GM21717 (cell line): ENCODE measurements at regions not wholly inside any gene's neighbourhood (a gene's known extent, or its start where the extent isn't known, plus 50 kb on each side); places are given as distances from the start of the nearest gene placed in this dataset.
"Not testable (repeated sequence)": the region's sequence is repeated elsewhere in the genome, so short reads cannot be mapped to it uniquely, and the experiment has no call there.

ENCODE experiments used
- ATAC-seq: cut with Tn5 transposase; IDR thresholded peaks from one replicate; pipeline ENCODE4 v1.9.1; 2021; ENCODE audit warnings: mild to moderate bottlenecking, moderate library complexity; ENCODE audit not compliant: unreplicated experiment

- no peak for ATAC-seq
These were observed 1084.2 kb upstream of the COX7C start for GRCh38 chr5:85533341-85534047.

- no peak for ATAC-seq
These were observed 1079.4 kb upstream of the COX7C start for GRCh38 chr5:85538362-85538761.

GRCh38 chr5:85545129-85545528 is 1072.6 kb upstream of the COX7C start:
- ATAC-seq: no peak

GRCh38 chr5:85549229-85549628 is 1068.5 kb upstream of the COX7C start:
- no peak for ATAC-seq

GRCh38 chr5:85549836-85550599 is 1067.7 kb upstream of the COX7C start:
- no peak for ATAC-seq

GRCh38 chr5:85556464-85556863 is 1061.3 kb upstream of the COX7C start:
- no peak for ATAC-seq

GRCh38 chr5:85576666-85577065 is 1041.1 kb upstream of the COX7C start:
- no peak for ATAC-seq

- not testable (repeated sequence) for ATAC-seq
These were observed 1029.9 kb upstream of the COX7C start for GRCh38 chr5:85587806-85588205.

- not testable (repeated sequence) for ATAC-seq
These were observed 1029.5 kb upstream of the COX7C start for GRCh38 chr5:85588268-85588667.

GRCh38 chr5:85590764-85591163 is 1027.0 kb upstream of the COX7C start:
- no peak for ATAC-seq

GRCh38 chr5:85591311-85591710 is 1026.4 kb upstream of the COX7C start:
- no peak for ATAC-seq

GRCh38 chr5:85602843-85603242 is 1014.9 kb upstream of the COX7C start:
- ATAC-seq: no peak

GRCh38 chr5:85604378-85604777 is 1013.4 kb upstream of the COX7C start:
- no peak for ATAC-seq

GRCh38 chr5:85604786-85605185 is 1013.0 kb upstream of the COX7C start:
- no peak for ATAC-seq

GRCh38 chr5:85605381-85605780 is 1012.4 kb upstream of the COX7C start:
- no peak for ATAC-seq

- no peak for ATAC-seq
These were observed 1003.3 kb upstream of the COX7C start for GRCh38 chr5:85614489-85614888.

GRCh38 chr5:85621668-85622067 is 996.1 kb upstream of the COX7C start:
- ATAC-seq: no peak

- no peak for ATAC-seq
These were observed 989.6 kb upstream of the COX7C start for GRCh38 chr5:85628153-85628552.

GRCh38 chr5:85638495-85639125 is 979.1 kb upstream of the COX7C start:
- not testable (repeated sequence) for ATAC-seq

GRCh38 chr5:85646036-85646435 is 971.7 kb upstream of the COX7C start:
- no peak for ATAC-seq

- no peak for ATAC-seq
These were observed 971.1 kb upstream of the COX7C start for GRCh38 chr5:85646641-85647040.
